ENCODE measurements at regions not wholly inside any gene's neighbourhood (a gene's known extent, or its start where the extent isn't known, plus 50 kb on each side); places are given as distances from the start of the nearest gene placed in this dataset.

- TF ChIP-seq CTCF (conservative IDR thresholded peaks at IDR 0.05; ENCODE audit: low read depth, low read length): no peak
- H3K4me3 ChIP-seq (ENCODE audit: low read depth, low read length): no peak overlapping the region
- DNase-seq (ENCODE audit: low read depth): no peak
Measured at GRCh38 chr2:144715992-144716391, 196.1 kb upstream of the ZEB2 start.

- no peak overlapping the region for H3K4me3 ChIP-seq (ENCODE audit: low read depth, low read length)
- TF ChIP-seq CTCF (conservative IDR thresholded peaks at IDR 0.05; ENCODE audit: low read depth, low read length): no peak
- no peak for DNase-seq (ENCODE audit: low read depth)
Measured at GRCh38 chr2:144713410-144713809, 193.5 kb upstream of the ZEB2 start.

- no peak for TF ChIP-seq CTCF (conservative IDR thresholded peaks at IDR 0.05; ENCODE audit: low read depth, low read length)
- DNase-seq (ENCODE audit: low read depth): no peak
- no peak overlapping the region for H3K4me3 ChIP-seq (ENCODE audit: low read depth, low read length)
Measured at GRCh38 chr2:144712550-144712940, 192.6 kb upstream of the ZEB2 start.

GRCh38 chr2:144711630-144712549 lies 192.0 kb upstream of the ZEB2 start:
- DNase-seq (ENCODE audit: low read depth): no peak
- no peak overlapping the region for H3K4me3 ChIP-seq (ENCODE audit: low read depth, low read length)
- no peak for TF ChIP-seq CTCF (conservative IDR thresholded peaks at IDR 0.05; ENCODE audit: low read depth, low read length)

- TF ChIP-seq CTCF (conservative IDR thresholded peaks at IDR 0.05; ENCODE audit: low read depth, low read length): no peak
- no peak overlapping the region for H3K4me3 ChIP-seq (ENCODE audit: low read depth, low read length)
- DNase-seq (ENCODE audit: low read depth): no peak
Measured at GRCh38 chr2:144711084-144711483, 191.2 kb upstream of the ZEB2 start.

GRCh38 chr2:144708626-144709025 lies 188.7 kb upstream of the ZEB2 start:
- no peak for TF ChIP-seq CTCF (conservative IDR thresholded peaks at IDR 0.05; ENCODE audit: low read depth, low read length)
- DNase-seq (ENCODE audit: low read depth): no peak
- no peak overlapping the region for H3K4me3 ChIP-seq (ENCODE audit: low read depth, low read length)
